ENCODE measurements at regions not wholly inside any gene's neighbourhood (a gene's known extent, or its start where the extent isn't known, plus 50 kb on each side); places are given as distances from the start of the nearest gene placed in this dataset.

- Mint-ChIP-seq H3K4me3 (no peak overlapping the region), H3K27me3 (ENCODE audit: insufficient read depth, low read depth, poor library complexity) (peaks cover 3% of the 10 kb centered on the region), H3K27ac (no peak overlapping the region), H3K36me3 (ENCODE audit: low read depth) (no peaks in the 10 kb centered on the region), H3K4me1 (peaks cover 10% of the 10 kb centered on the region; the same call in 2 of the 3 replicates), H3K9me3 (no peaks in the 10 kb centered on the region)
- no peaks in the 10 kb centered on the region for H3K9me2 ChIP-seq (ENCODE audit: insufficient read depth)
- DNase-seq (ENCODE audit: low spot score) (no peak), ATAC-seq (no peak)
- no peak overlapping the region for H3K4me3 ChIP-seq
- 0 out of 2 replicates have a peak overlapping the region, but pooled peaks have one; percentile 23 for H2AFZ ChIP-seq
- no peaks in the 10 kb centered on the region for H3K79me2 ChIP-seq (replicated peaks; ENCODE audit: insufficient read depth)
- no peak overlapping the region for H3K27ac ChIP-seq (ENCODE audit: low read depth)
- 0 out of 2 replicates have a peak, but pooled peaks cover 11% of the 10 kb centered on the region for H3K4me1 ChIP-seq (ENCODE audit: insufficient read depth)
- H3F3A ChIP-seq (replicated peaks; ENCODE audit: low read depth), result no peaks in the 10 kb centered on the region
- H3K4me2 ChIP-seq, result no peak overlapping the region
- no peaks in the 10 kb centered on the region for H4K20me1 ChIP-seq (replicated peaks; ENCODE audit: insufficient read depth)
- no peaks in the 10 kb centered on the region for H3K27me3 ChIP-seq (ENCODE audit: insufficient read depth)
- no peaks in the 10 kb centered on the region for H3K36me3 ChIP-seq (ENCODE audit: insufficient read depth)
- TF ChIP-seq ZNF462 (CRISPR knock-in tag; IDR thresholded peaks at IDR 0.05) (no peak), JUNB (IDR thresholded peaks at IDR 0.05; ENCODE audit: unreplicated experiment) (no peak), REST (IDR thresholded peaks at IDR 0.05; ENCODE audit: unreplicated experiment) (no peak), CREB1 (CRISPR knock-in tag; IDR thresholded peaks at IDR 0.05; ENCODE audit: low read depth) (no peak), EZH2 (IDR thresholded peaks at IDR 0.05; ENCODE audit: low read depth, unreplicated experiment) (no peak), NANOG (IDR thresholded peaks at IDR 0.05; ENCODE audit: borderline replicate concordance) (no peak), POLR2AphosphoS5 (IDR thresholded peaks at IDR 0.05; ENCODE audit: low read depth) (no peak), CTCF (conservative IDR thresholded peaks at IDR 0.05; ENCODE audit: low read depth in 2 of 2) (no peak), ZNF114 (CRISPR knock-in tag; IDR thresholded peaks at IDR 0.05) (no peak), EZH2phosphoT487 (IDR thresholded peaks at IDR 0.05; ENCODE audit: unreplicated experiment) (no peak), ZNF331 (CRISPR knock-in tag; IDR thresholded peaks at IDR 0.05; ENCODE audit: low read depth) (no peak), STAT1 (IDR thresholded peaks at IDR 0.05; ENCODE audit: unreplicated experiment) (no peak)
- TF ChIP-seq, protein P1, sequence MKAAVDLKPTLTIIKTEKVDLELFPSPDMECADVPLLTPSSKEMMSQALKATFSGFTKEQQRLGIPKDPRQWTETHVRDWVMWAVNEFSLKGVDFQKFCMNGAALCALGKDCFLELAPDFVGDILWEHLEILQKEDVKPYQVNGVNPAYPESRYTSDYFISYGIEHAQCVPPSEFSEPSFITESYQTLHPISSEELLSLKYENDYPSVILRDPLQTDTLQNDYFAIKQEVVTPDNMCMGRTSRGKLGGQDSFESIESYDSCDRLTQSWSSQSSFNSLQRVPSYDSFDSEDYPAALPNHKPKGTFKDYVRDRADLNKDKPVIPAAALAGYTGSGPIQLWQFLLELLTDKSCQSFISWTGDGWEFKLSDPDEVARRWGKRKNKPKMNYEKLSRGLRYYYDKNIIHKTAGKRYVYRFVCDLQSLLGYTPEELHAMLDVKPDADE (IDR thresholded peaks at IDR 0.05), result no peak
Observed at GRCh38 chr4:37770016-37770415, 56.5 kb upstream of the PGM2 start.

Measured in GM23338 (cell line).